Adrenal gland (tissue), 5 donors: ENCODE measurements at regions not wholly inside any gene's neighbourhood (a gene's known extent, or its start where the extent isn't known, plus 50 kb on each side); places are given as distances from the start of the nearest gene placed in this dataset.

Experiments used
- CTCF ChIP-seq, 6 experiments: fragments of 450-650 bp in 4 of 6; fragments of 200-600 bp in 2 of 6; sonication (generic) in 1 of 6; IDR thresholded peaks; 1 replicate in 5 of 6; 2 replicates in 1 of 6; pipeline versions ENCODE4 v1.5.1 to v1.8.0; 2016 to 2021; ENCODE audit warnings: antibody characterized with exemption in 6 of 6, mild to moderate bottlenecking in 2 of 6, moderate library complexity in 1 of 6
- POLR2A ChIP-seq, 2 donors: fragments of 450-650 bp; IDR thresholded peaks; one replicate each; pipeline ENCODE4 v1.6.1; 2017; ENCODE audit warnings: antibody characterized with exemption in 2 of 2, mild to moderate bottlenecking in 2 of 2, moderate library complexity in 1 of 2
- donor health status: DM: no; HTN: no; CAD: no.

- TF ChIP-seq CTCF (IDR thresholded peaks at IDR 0.05) (no peak), POLR2A (IDR thresholded peaks at IDR 0.05) (no peak)
These were observed 74.5 kb upstream of the NOCT start for GRCh38 chr4:138941037-138941436.
